Transverse colon (tissue), 4 donors: ENCODE measurements at regions not wholly inside any gene's neighbourhood (a gene's known extent, or its start where the extent isn't known, plus 50 kb on each side); places are given as distances from the start of the nearest gene placed in this dataset.

ENCODE experiments used
- DNase-seq: peaks from one replicate; pipeline ENCODE4 v3.0.0-alpha.2; 2019
- H3K27ac ChIP-seq, 4 donors: fragments of 200-600 bp; sonication (generic); 2 replicates each; pipeline ENCODE4 v1.5.1; 2016 to 2018; ENCODE audit warnings: inconsistent platforms in 4 of 4
- H3K27me3 ChIP-seq: fragments of 200-600 bp; sonication (generic); 2 replicates; pipeline ENCODE4 v1.5.1; 2017; ENCODE audit warnings: inconsistent platforms
- H3K36me3 ChIP-seq, 4 donors: fragments of 200-600 bp; sonication (generic); 2 replicates each; pipeline ENCODE4 v1.5.1; 2017 to 2019; ENCODE audit warnings: inconsistent platforms in 4 of 4
- H3K4me1 ChIP-seq, 4 donors: fragments of 200-600 bp; sonication (generic); 2 replicates each; pipeline ENCODE4 v1.5.1; 2017 to 2020; ENCODE audit warnings: inconsistent platforms in 4 of 4
- H3K4me3 ChIP-seq, 4 donors: fragments of 200-600 bp; sonication (generic); 1 replicate in 1 of 4; 2 replicates in 3 of 4; pipeline versions ENCODE4 v1.5.1 to v1.6.1; 2017 to 2019; ENCODE audit warnings: inconsistent platforms in 4 of 4
- H3K9me3 ChIP-seq, 2 donors: fragments of 200-600 bp; sonication (generic); 2 replicates each; pipeline ENCODE4 v1.5.1; 2017 to 2019; ENCODE audit warnings: inconsistent platforms in 2 of 2
- EP300 ChIP-seq: sonication (generic); formaldehyde crosslinking; IDR thresholded peaks from one replicate; pipeline ENCODE4 v1.6.1; 2017; ENCODE audit warnings: antibody characterized with exemption, low read depth
- POLR2A ChIP-seq: fragments of 450-650 bp; IDR thresholded peaks from one replicate; pipeline ENCODE4 v1.6.1; 2016; ENCODE audit warnings: antibody characterized with exemption, mild to moderate bottlenecking, moderate library complexity
- POLR2AphosphoS5 ChIP-seq, 3 donors: sonication (generic); formaldehyde crosslinking; IDR thresholded peaks; one replicate each; pipeline ENCODE4 v1.6.1; 2016; ENCODE audit warnings: antibody characterized with exemption in 3 of 3
- WGBS, 2 donors: methylation state at CpG; one replicate each; pipeline ENCODE4 v1.1.5; 2018; ENCODE audit warnings: low coverage in 1 of 2; 5-methylcytosine and 5-hydroxymethylcytosine counted together
- in situ Hi-C, 4 donors: fragments of 200-750 bp; cut with MboI; loops; one replicate each; pipeline versions ENCODE4 v1.15.0 to v1.15.1; 2017; ENCODE audit warnings: low sequenced_read_pairs in 3 of 4, low pct_ligation_motif_present in 1 of 4, low pct_unique_long_range_greater_than_20kb in 1 of 4
- intact Hi-C: fragments of 100-400 bp; cut with DNase I; formaldehyde crosslinking; loops from one replicate; pipeline ENCODE4 v1.15.1; 2023; ENCODE audit warnings: low total_unique reads
- TF ChIP-seq, protein P1 (sequence below), 5 experiments: fragments of 200-600 bp in 3 of 5; fragments of 450-650 bp in 2 of 5; sonication (generic) in 3 of 5; IDR thresholded peaks; 1 replicate in 2 of 5; 2 replicates in 3 of 5; pipeline ENCODE4 v1.5.1; 2016 to 2017; ENCODE audit warnings: antibody characterized with exemption in 5 of 5, inconsistent platforms in 3 of 5, mild to moderate bottlenecking in 2 of 5, moderate library complexity in 1 of 5

DNA sequence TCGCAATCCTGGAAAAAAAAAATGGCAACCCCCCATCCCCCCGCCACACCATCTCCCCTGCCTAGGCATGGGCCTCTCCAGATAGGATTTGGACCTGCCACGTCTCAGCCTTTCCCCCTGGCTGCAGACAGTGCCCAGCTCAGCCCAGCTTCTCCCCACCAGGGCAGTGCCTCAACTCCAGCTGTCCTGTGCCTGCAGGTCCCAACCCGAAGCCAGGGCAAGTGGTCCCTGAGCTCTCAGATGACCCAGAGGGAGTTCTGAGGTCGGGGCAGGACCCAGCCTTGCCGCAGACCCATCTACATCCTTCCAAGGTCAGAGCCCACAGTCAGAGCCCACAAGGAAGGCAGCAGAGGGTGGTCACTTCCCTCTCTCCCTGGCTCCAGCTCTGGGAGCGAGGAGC, 86.7 kb upstream of the POU3F1 start:
- no peak for DNase-seq
- intact Hi-C loops = no loop called here
- no peaks in the 10 kb centered on the region for H3K9me3 ChIP-seq
- peaks cover 0 to 2% (median under 1%) of the 10 kb centered on the region in 4 donors for H3K4me1 ChIP-seq
- in situ Hi-C loops = no loop called here
- no peak overlapping the region for H3K27ac ChIP-seq
- H3K4me3 ChIP-seq = no peak overlapping the region
- H3K36me3 ChIP-seq = no peaks in the 10 kb centered on the region
- no peak for TF ChIP-seq POLR2A
- TF ChIP-seq POLR2AphosphoS5 (IDR thresholded peaks at IDR 0.05) = no peak
- no peak for TF ChIP-seq EP300
- TF ChIP-seq, protein P1, sequence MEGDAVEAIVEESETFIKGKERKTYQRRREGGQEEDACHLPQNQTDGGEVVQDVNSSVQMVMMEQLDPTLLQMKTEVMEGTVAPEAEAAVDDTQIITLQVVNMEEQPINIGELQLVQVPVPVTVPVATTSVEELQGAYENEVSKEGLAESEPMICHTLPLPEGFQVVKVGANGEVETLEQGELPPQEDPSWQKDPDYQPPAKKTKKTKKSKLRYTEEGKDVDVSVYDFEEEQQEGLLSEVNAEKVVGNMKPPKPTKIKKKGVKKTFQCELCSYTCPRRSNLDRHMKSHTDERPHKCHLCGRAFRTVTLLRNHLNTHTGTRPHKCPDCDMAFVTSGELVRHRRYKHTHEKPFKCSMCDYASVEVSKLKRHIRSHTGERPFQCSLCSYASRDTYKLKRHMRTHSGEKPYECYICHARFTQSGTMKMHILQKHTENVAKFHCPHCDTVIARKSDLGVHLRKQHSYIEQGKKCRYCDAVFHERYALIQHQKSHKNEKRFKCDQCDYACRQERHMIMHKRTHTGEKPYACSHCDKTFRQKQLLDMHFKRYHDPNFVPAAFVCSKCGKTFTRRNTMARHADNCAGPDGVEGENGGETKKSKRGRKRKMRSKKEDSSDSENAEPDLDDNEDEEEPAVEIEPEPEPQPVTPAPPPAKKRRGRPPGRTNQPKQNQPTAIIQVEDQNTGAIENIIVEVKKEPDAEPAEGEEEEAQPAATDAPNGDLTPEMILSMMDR (IDR thresholded peaks at IDR 0.05) = no peak
- WGBS, 2 donors = 77% methylated on average over 7 of the region's 7 CpGs; no CpG with 5 or more reads in 1 of the 2 donors
- peaks cover 71% of the 10 kb centered on the region for H3K27me3 ChIP-seq

- no peaks in the 10 kb centered on the region for H3K36me3 ChIP-seq
- in situ Hi-C loops (no loop called here), intact Hi-C loops (no loop called here)
- WGBS, 2 donors = 81 to 84% methylated on average over 3 to 6 of the region's 6 CpGs
- no peaks in the 10 kb centered on the region for H3K4me1 ChIP-seq
- no peak for TF ChIP-seq EP300
- TF ChIP-seq, protein P1 (IDR thresholded peaks at IDR 0.05) = no peak
- TF ChIP-seq POLR2A = no peak
- no peak for TF ChIP-seq POLR2AphosphoS5 (IDR thresholded peaks at IDR 0.05)
- H3K9me3 ChIP-seq = no peaks in the 10 kb centered on the region
- H3K27me3 ChIP-seq = peaks cover 66% of the 10 kb centered on the region
- H3K27ac ChIP-seq = no peak overlapping the region
- no peak overlapping the region for H3K4me3 ChIP-seq
- DNase-seq = no peak
These were observed 86.1 kb upstream of the POU3F1 start for GRCh38 chr1:38132681-38133080.

DNA sequence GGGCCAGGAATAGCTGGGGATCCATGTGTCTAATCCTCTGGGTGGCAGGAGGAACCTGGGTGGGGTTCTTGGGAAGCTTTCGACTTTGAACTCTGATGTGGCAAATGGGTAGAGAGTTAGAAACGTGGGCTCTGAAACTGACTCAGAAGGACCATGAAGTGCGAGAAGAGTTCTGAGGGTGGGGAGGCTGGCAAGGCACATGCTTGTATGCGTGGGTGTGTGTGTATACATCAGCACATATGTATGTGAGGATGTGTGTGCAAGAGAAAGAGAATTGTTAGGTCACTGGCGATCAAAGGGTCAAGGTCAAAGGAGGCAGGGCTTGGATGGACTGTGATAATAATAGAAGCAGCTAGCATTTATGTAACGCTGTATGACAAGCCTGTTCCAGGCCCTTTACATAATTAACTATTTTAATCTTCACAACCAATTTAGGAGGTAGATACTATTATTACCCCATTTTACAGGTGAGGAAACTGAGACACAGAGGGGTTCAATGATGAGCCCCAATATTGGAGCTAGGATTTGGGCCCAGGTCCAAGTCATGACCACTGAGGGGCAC, 84.5 kb upstream of the POU3F1 start:
- WGBS, 2 donors = 61% methylated on average over 4 to 6 of the region's 6 CpGs
- Histone ChIP-seq H3K27me3 (peaks cover 50% of the 10 kb centered on the region), H3K9me3 (no peaks in the 10 kb centered on the region), H3K4me1 (no peaks in the 10 kb centered on the region), H3K4me3 (no peak overlapping the region), H3K27ac (no peak overlapping the region), H3K36me3 (no peaks in the 10 kb centered on the region)
- in situ Hi-C loops = no loop called here
- TF ChIP-seq EP300 (no peak), POLR2AphosphoS5 (IDR thresholded peaks at IDR 0.05) (no peak), POLR2A (no peak)
- TF ChIP-seq, protein P1 (IDR thresholded peaks at IDR 0.05) = no peak
- DNase-seq = no peak
- intact Hi-C loops = no loop called here

DNA sequence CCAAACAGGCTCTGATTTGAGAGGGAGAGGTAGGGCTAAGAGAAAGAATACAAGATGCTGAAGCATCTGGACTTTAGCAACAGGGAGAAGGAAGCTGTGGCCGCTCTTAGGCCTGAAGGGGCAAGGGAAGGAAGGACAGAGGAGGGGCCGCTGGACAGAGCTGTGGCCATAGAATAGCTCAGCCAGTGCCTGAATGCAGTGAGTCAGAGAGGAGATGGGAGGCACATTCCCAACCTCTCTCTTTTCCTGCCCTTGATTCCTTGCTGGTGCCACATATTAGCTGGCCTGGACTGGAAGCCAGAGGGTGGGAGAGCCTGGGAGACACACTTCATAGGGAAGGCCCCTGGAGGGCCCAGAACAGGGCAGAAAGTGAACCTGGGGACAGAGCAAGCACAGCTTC, 83.4 kb upstream of the POU3F1 start:
- no peak for DNase-seq
- no peak overlapping the region for H3K27ac ChIP-seq
- H3K36me3 ChIP-seq = no peaks in the 10 kb centered on the region
- H3K9me3 ChIP-seq = no peaks in the 10 kb centered on the region
- TF ChIP-seq POLR2A = no peak
- no peak for TF ChIP-seq EP300
- TF ChIP-seq, protein P1 (IDR thresholded peaks at IDR 0.05) = no peak
- TF ChIP-seq POLR2AphosphoS5 (IDR thresholded peaks at IDR 0.05) = no peak
- intact Hi-C loops = no loop called here
- 67 to 79% methylated on average over 2 of the region's 2 CpGs for WGBS, 2 donors
- peaks cover 41% of the 10 kb centered on the region for H3K27me3 ChIP-seq
- no peak overlapping the region for H3K4me3 ChIP-seq
- H3K4me1 ChIP-seq = no peaks in the 10 kb centered on the region
- in situ Hi-C loops = no loop called here
